Spleen (tissue), 7 donors: ENCODE measurements at regions not wholly inside any gene's neighbourhood (a gene's known extent, or its start where the extent isn't known, plus 50 kb on each side); places are given as distances from the start of the nearest gene placed in this dataset.

Source experiments
- CTCF ChIP-seq, 11 experiments: fragments of 200-600 bp in 7 of 11; fragments of 450-650 bp in 4 of 11; sonication (generic) in 4 of 11; IDR thresholded peaks in 8 of 11; conservative IDR thresholded peaks in 3 of 11; 1 replicate in 7 of 11; 2 replicates in 4 of 11; pipeline versions ENCODE4 v1.4.0 to v1.8.0; 2016 to 2021; ENCODE audit warnings: antibody characterized with exemption in 11 of 11, inconsistent platforms in 4 of 11, mild to moderate bottlenecking in 1 of 11
- POLR2A ChIP-seq, 3 donors: fragments of 450-650 bp; IDR thresholded peaks; one replicate each; pipeline ENCODE4 v1.5.1; 2017; ENCODE audit warnings: antibody characterized with exemption in 3 of 3, mild to moderate bottlenecking in 1 of 3
- POLR2AphosphoS5 ChIP-seq, 3 donors: sonication (generic); formaldehyde crosslinking; IDR thresholded peaks; one replicate each; pipeline ENCODE4 v1.5.1; 2017; ENCODE audit warnings: antibody characterized with exemption in 3 of 3
- donor health status: DM: no; HTN: no; CAD: no; lungs with moderate emphysema.
- donor health status: DM: no; HTN: no; CAD: no.
- donor health status: DM: no; HTN: no; CAD: no.

- no peak for TF ChIP-seq CTCF (IDR thresholded peaks at IDR 0.05 in 8 of 11, conservative IDR thresholded peaks at IDR 0.05 in 3 of 11)
- TF ChIP-seq POLR2AphosphoS5 (IDR thresholded peaks at IDR 0.05): no peak
- no peak for TF ChIP-seq POLR2A (IDR thresholded peaks at IDR 0.05)
These were observed 1504.5 kb downstream of the DPP10 start for GRCh38 chr2:115946891-115947290.
